D721Med (cell line): ENCODE measurements at regions not wholly inside any gene's neighbourhood (a gene's known extent, or its start where the extent isn't known, plus 50 kb on each side); places are given as distances from the start of the nearest gene placed in this dataset.

Experiments
- DNase-seq: peaks from one replicate; pipeline ENCODE4 v3.0.0; 2011; ENCODE audit warnings: low spot score; ENCODE audit not compliant: insufficient read length
- FAIRE-seq: peaks from 2 replicates; lab custom pipeline; 2011; peaks lifted over from hg19 to GRCh38; lab: Jason Lieb, UNC
- CTCF ChIP-seq: IDR thresholded peaks from 2 replicates; pipeline ENCODE4 v1.5.1; 2012; ENCODE audit warnings: mild to moderate bottlenecking, control low read depth; ENCODE audit not compliant: insufficient read depth; ENCODE audit errors: missing control alignments

GRCh38 chr1:116311756-116312680 lies 61.0 kb upstream of the ATP1A1 start:
- DNase-seq (no peak), FAIRE-seq (no peak)
- no peak for TF ChIP-seq CTCF

GRCh38 chr1:116312681-116313069 lies 60.4 kb upstream of the ATP1A1 start:
- FAIRE-seq = no peak
- no peak for DNase-seq
- TF ChIP-seq CTCF = no peak

- TF ChIP-seq CTCF = no peak
- DNase-seq (no peak), FAIRE-seq (no peak)
Measured at GRCh38 chr1:116313776-116314175, 59.3 kb upstream of the ATP1A1 start.

- DNase-seq = no peak
- FAIRE-seq = no peak
- no peak for TF ChIP-seq CTCF
Measured at GRCh38 chr1:116314305-116314919, 58.6 kb upstream of the ATP1A1 start.

- TF ChIP-seq CTCF = no peak
- FAIRE-seq (no peak), DNase-seq (no peak)
Measured at GRCh38 chr1:116316373-116316772, 56.7 kb upstream of the ATP1A1 start.

GRCh38 chr1:116318897-116319296 lies 54.1 kb upstream of the ATP1A1 start:
- no peak for DNase-seq
- FAIRE-seq = no peak
- TF ChIP-seq CTCF = no peak

- DNase-seq (no peak), FAIRE-seq (no peak)
- no peak for TF ChIP-seq CTCF
Measured at GRCh38 chr1:116320874-116321273, 52.2 kb upstream of the ATP1A1 start.
